ENCODE measurements at regions not wholly inside any gene's neighbourhood (a gene's known extent, or its start where the extent isn't known, plus 50 kb on each side); places are given as distances from the start of the nearest gene placed in this dataset.

DNA sequence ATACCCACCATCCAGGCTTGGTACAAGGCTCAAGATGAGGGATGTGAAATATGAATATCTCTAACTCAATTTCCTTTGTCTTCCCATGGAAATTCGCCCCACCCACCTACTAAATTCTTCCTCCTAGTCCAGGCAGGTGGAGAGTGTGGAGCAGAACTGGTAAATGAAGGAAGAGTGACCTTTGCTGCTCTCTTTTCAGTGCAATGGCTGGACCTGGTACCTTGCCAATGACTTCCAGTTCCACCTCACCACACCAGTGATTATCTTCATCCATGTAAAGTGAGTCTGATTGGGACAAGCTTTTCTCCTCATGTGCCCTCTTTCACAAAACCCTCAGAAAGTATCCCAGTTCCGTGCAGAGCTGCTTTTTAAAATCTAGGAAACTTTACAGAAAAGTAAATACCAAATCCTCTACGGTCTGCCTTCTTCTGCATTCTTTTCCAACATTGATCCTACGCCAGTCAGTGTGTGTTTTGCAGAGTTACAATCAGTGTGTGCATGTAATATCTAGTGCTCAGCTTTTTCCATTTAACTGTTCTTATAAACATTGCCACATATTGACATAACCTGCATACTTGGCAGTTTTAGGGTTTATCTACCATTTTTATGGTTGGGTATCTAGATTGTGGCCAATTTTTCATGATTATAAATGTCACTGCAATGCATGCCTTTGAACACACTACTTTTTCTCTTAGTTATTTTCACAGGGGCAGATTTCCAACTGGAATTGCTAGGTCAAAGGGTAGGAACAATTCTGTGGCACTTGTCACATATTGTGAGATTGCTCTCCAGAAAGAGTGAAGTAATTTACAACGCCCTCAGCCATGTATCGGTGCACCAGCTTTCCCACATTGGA is 86.5 kb upstream of the SEC11C start:
- no peak overlapping the region for H3K4me2 ChIP-seq (ENCODE audit: low read length)
- no peak overlapping the region for H3K9ac ChIP-seq (ENCODE audit: low read length)
- no peaks in the 10 kb centered on the region for H3K9me3 ChIP-seq (ENCODE audit: low read length)

GRCh38 chr18:59054496-59055287 is 85.0 kb upstream of the SEC11C start:
- Histone ChIP-seq H4K20me1 (ENCODE audit: insufficient read depth) (no peaks in the 10 kb centered on the region), H3K4me2 (ENCODE audit: low read length) (no peak overlapping the region), H3K27ac (ENCODE audit: low read length) (no peak overlapping the region), H2AFZ (ENCODE audit: low read depth, low read length) (no peak overlapping the region), H3K4me3 (ENCODE audit: low read length) (no peak overlapping the region), H3K9me2 (ENCODE audit: insufficient read depth, low read length) (no peaks in the 10 kb centered on the region), H3K79me2 (replicated peaks; ENCODE audit: insufficient read depth, low read length) (no peaks in the 10 kb centered on the region), H3K36me3 (ENCODE audit: insufficient read depth, low read length) (no peaks in the 10 kb centered on the region), H3F3A (ENCODE audit: insufficient read depth, low read length, poor library complexity, severe bottlenecking) (no peaks in the 10 kb centered on the region), H3K9me3 (ENCODE audit: low read length) (no peaks in the 10 kb centered on the region), H3K27me3 (ENCODE audit: insufficient read depth, low read depth, low read length) (no peaks in the 10 kb centered on the region), H3K9ac (ENCODE audit: low read length) (no peak overlapping the region)
- TF ChIP-seq TAF1 (IDR thresholded peaks at IDR 0.05; ENCODE audit: low read depth) (no peak), SMC3 (conservative IDR thresholded peaks at IDR 0.05; ENCODE audit: poor library complexity) (no peak), EZH2 (IDR thresholded peaks at IDR 0.05; ENCODE audit: borderline replicate concordance, insufficient read depth, low read length, poor library complexity, severe bottlenecking) (no peak), POLR2AphosphoS5 (IDR thresholded peaks at IDR 0.05) (no peak), MXI1 (conservative IDR thresholded peaks at IDR 0.05; ENCODE audit: poor library complexity, severe bottlenecking) (no peak)
- TF ChIP-seq, protein P1, sequence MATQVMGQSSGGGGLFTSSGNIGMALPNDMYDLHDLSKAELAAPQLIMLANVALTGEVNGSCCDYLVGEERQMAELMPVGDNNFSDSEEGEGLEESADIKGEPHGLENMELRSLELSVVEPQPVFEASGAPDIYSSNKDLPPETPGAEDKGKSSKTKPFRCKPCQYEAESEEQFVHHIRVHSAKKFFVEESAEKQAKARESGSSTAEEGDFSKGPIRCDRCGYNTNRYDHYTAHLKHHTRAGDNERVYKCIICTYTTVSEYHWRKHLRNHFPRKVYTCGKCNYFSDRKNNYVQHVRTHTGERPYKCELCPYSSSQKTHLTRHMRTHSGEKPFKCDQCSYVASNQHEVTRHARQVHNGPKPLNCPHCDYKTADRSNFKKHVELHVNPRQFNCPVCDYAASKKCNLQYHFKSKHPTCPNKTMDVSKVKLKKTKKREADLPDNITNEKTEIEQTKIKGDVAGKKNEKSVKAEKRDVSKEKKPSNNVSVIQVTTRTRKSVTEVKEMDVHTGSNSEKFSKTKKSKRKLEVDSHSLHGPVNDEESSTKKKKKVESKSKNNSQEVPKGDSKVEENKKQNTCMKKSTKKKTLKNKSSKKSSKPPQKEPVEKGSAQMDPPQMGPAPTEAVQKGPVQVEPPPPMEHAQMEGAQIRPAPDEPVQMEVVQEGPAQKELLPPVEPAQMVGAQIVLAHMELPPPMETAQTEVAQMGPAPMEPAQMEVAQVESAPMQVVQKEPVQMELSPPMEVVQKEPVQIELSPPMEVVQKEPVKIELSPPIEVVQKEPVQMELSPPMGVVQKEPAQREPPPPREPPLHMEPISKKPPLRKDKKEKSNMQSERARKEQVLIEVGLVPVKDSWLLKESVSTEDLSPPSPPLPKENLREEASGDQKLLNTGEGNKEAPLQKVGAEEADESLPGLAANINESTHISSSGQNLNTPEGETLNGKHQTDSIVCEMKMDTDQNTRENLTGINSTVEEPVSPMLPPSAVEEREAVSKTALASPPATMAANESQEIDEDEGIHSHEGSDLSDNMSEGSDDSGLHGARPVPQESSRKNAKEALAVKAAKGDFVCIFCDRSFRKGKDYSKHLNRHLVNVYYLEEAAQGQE (IDR thresholded peaks at IDR 0.05; ENCODE audit: borderline replicate concordance), result no peak
- TF ChIP-seq, protein P2, sequence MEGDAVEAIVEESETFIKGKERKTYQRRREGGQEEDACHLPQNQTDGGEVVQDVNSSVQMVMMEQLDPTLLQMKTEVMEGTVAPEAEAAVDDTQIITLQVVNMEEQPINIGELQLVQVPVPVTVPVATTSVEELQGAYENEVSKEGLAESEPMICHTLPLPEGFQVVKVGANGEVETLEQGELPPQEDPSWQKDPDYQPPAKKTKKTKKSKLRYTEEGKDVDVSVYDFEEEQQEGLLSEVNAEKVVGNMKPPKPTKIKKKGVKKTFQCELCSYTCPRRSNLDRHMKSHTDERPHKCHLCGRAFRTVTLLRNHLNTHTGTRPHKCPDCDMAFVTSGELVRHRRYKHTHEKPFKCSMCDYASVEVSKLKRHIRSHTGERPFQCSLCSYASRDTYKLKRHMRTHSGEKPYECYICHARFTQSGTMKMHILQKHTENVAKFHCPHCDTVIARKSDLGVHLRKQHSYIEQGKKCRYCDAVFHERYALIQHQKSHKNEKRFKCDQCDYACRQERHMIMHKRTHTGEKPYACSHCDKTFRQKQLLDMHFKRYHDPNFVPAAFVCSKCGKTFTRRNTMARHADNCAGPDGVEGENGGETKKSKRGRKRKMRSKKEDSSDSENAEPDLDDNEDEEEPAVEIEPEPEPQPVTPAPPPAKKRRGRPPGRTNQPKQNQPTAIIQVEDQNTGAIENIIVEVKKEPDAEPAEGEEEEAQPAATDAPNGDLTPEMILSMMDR (IDR thresholded peaks at IDR 0.05; ENCODE audit: poor library complexity, severe bottlenecking), result no peak

More for the DNA sequence above, 86.5 kb upstream of the SEC11C start:
- TF ChIP-seq TAF1 (IDR thresholded peaks at IDR 0.05; ENCODE audit: low read depth) (no peak), MXI1 (conservative IDR thresholded peaks at IDR 0.05; ENCODE audit: poor library complexity, severe bottlenecking) (no peak), RAD21 (conservative IDR thresholded peaks at IDR 0.05) (no peak), POLR2AphosphoS5 (IDR thresholded peaks at IDR 0.05) (no peak), EZH2 (IDR thresholded peaks at IDR 0.05; ENCODE audit: borderline replicate concordance, insufficient read depth, low read length, poor library complexity, severe bottlenecking) (no peak), SMC3 (conservative IDR thresholded peaks at IDR 0.05; ENCODE audit: poor library complexity) (no peak), EP300 (conservative IDR thresholded peaks at IDR 0.05; ENCODE audit: poor library complexity, severe bottlenecking) (no peak)
- TF ChIP-seq, protein P1 (IDR thresholded peaks at IDR 0.05; ENCODE audit: borderline replicate concordance), result no peak
- TF ChIP-seq, protein P2 (IDR thresholded peaks at IDR 0.05; ENCODE audit: poor library complexity, severe bottlenecking), result no peak
- Histone ChIP-seq H3K27ac (ENCODE audit: low read length) (no peak overlapping the region), H3K4me3 (ENCODE audit: low read length) (no peak overlapping the region), H4K20me1 (ENCODE audit: insufficient read depth) (no peaks in the 10 kb centered on the region), H3K27me3 (ENCODE audit: insufficient read depth, low read depth, low read length) (no peaks in the 10 kb centered on the region), H3K9me2 (ENCODE audit: insufficient read depth, low read length) (no peaks in the 10 kb centered on the region), H3F3A (ENCODE audit: insufficient read depth, low read length, poor library complexity, severe bottlenecking) (no peaks in the 10 kb centered on the region), H2AFZ (ENCODE audit: low read depth, low read length) (no peak overlapping the region), H3K36me3 (ENCODE audit: insufficient read depth, low read length) (no peaks in the 10 kb centered on the region), H3K79me2 (replicated peaks; ENCODE audit: insufficient read depth, low read length) (no peaks in the 10 kb centered on the region)

All from neural cell (in vitro differentiated cells).